Head of caudate nucleus (tissue), 42 donors: ENCODE measurements at regions not wholly inside any gene's neighbourhood (a gene's known extent, or its start where the extent isn't known, plus 50 kb on each side); places are given as distances from the start of the nearest gene placed in this dataset.
A peak's percentile ranks its signal among the peaks of the same experiment; 100 is the strongest.

Source experiments
- DNase-seq, 42 donors: peaks; one replicate each; pipeline versions ENCODE4 v3.0.0 to v3.0.0-alpha.2; 2020 to 2021; ENCODE audit warnings: mixed read lengths in 7 of 42
- intact Hi-C: fragments of 100-400 bp; cut with DNase I; formaldehyde crosslinking; loops from one replicate; pipeline ENCODE4 v1.15.0; 2022

GRCh38 chr16:54231919-54232318, 54.7 kb downstream of the IRX3 start:
- no peak for DNase-seq
- intact Hi-C loops, result no loop called here

- no peak for DNase-seq
- intact Hi-C loops, result no loop called here
These were observed 55.3 kb downstream of the IRX3 start for GRCh38 chr16:54231336-54231735.

- DNase-seq, result no peak
- intact Hi-C loops, result no loop called here
These were observed 58.3 kb downstream of the IRX3 start for GRCh38 chr16:54228325-54228724.

- DNase-seq, result no peak
- intact Hi-C loops, result no loop called here
These were observed 60.1 kb downstream of the IRX3 start for GRCh38 chr16:54226296-54227010.

GRCh38 chr16:54219709-54220108, 66.9 kb downstream of the IRX3 start:
- no peak for DNase-seq
- intact Hi-C loops, result no loop called here

- intact Hi-C loops, result no loop called here
These were observed 69.9 kb downstream of the IRX3 start for GRCh38 chr16:54216688-54217087.

GRCh38 chr16:54216268-54216667, 70.3 kb downstream of the IRX3 start:
- intact Hi-C loops, result no loop called here
- DNase-seq, result no peak

More at GRCh38 chr16:54216688-54217087, 69.9 kb downstream of the IRX3 start:
- DNase-seq, result no peak

GRCh38 chr16:54215471-54215870, 71.1 kb downstream of the IRX3 start:
- DNase-seq, result no peak
- intact Hi-C loops, result no loop called here

GRCh38 chr16:54213322-54213721, 73.3 kb downstream of the IRX3 start:
- intact Hi-C loops, result no loop called here
- no peak for DNase-seq

- intact Hi-C loops, result no loop called here
- DNase-seq, result no peak
These were observed 73.7 kb downstream of the IRX3 start for GRCh38 chr16:54212893-54213292.

GRCh38 chr16:54211203-54211602, 75.4 kb downstream of the IRX3 start:
- DNase-seq, result no peak

GRCh38 chr16:54210452-54211125, 76.0 kb downstream of the IRX3 start:
- intact Hi-C loops, result no loop called here
- no peak for DNase-seq

More at GRCh38 chr16:54211203-54211602, 75.4 kb downstream of the IRX3 start:
- intact Hi-C loops, result no loop called here

GRCh38 chr16:54208237-54208636, 78.3 kb downstream of the IRX3 start:
- intact Hi-C loops, result no loop called here
- DNase-seq, result no peak

GRCh38 chr16:54207837-54208236, 78.8 kb downstream of the IRX3 start:
- DNase-seq, result no peak
- intact Hi-C loops, result no loop called here

- intact Hi-C loops, result no loop called here
- peak in 35 of 42 donors; percentile 11 to 74 (median 43) for DNase-seq
These were observed 81.8 kb downstream of the IRX3 start for GRCh38 chr16:54204756-54205155.

GRCh38 chr16:54203851-54204505, 82.6 kb downstream of the IRX3 start:
- no peak for DNase-seq
- intact Hi-C loops, result no loop called here

GRCh38 chr16:54203384-54203783, 83.2 kb downstream of the IRX3 start:
- no peak for DNase-seq
- intact Hi-C loops, result no loop called here
